IMR-90 (cell line): ENCODE measurements at regions not wholly inside any gene's neighbourhood (a gene's known extent, or its start where the extent isn't known, plus 50 kb on each side); places are given as distances from the start of the nearest gene placed in this dataset.

Experiments
- ATAC-seq: fragments of 200-7000 bp; cut with Tn5 transposase; 2 replicates; pipeline ENCODE4 v1.9.1; 2020; ENCODE audit warnings: low read depth, mild to moderate bottlenecking, moderate library complexity
- BruUV-seq: library from RNA; stranded (reverse); fragments of 400-500 nt; replicated peaks from 2 replicates; lab custom pipeline; 2021; lab: Mats Ljungman, UMichigan
- CTCF ChIA-PET: fragments of 300-600 bp; formaldehyde crosslinking; extraction: SDS; loops from one replicate; lab custom pipeline; 2021; ENCODE audit warnings: antibody characterized with exemption; lab: Yijun Ruan, JAX
- POLR2A ChIA-PET: fragments of 300-600 bp; sonication (Branson Sonifier 250); formaldehyde crosslinking; loops from one replicate; lab custom pipeline; 2022; ENCODE audit warnings: antibody characterized with exemption; ENCODE audit not compliant: unreplicated experiment; lab: Charles Lee
- DNase-seq: peaks from one replicate; pipeline ENCODE4 v3.0.0; 2013
- H2AFZ ChIP-seq: replicated peaks from 2 replicates; pipeline ENCODE3; 2013; ENCODE audit warnings: low read length, mild to moderate bottlenecking; ENCODE audit not compliant: poor library complexity
- H2AK5ac ChIP-seq: 2 replicates; pipeline ENCODE4 v1.6.1; 2013; ENCODE audit warnings: low read depth, low read length, inconsistent platforms
- H2AK9ac ChIP-seq: replicated peaks from 2 replicates; pipeline ENCODE3; 2013; ENCODE audit warnings: mild to moderate bottlenecking, low read depth, low read length, moderate library complexity; ENCODE audit not compliant: poor library complexity
- H2BK120ac ChIP-seq: 2 replicates; pipeline ENCODE4 v1.6.1; 2013; ENCODE audit warnings: low read depth, low read length, inconsistent platforms
- H2BK15ac ChIP-seq: 3 replicates; pipeline ENCODE4 v1.6.1; 2013; ENCODE audit warnings: low read depth, low read length, inconsistent platforms
- H2BK20ac ChIP-seq: 2 replicates; pipeline ENCODE4 v1.6.1; 2013; ENCODE audit warnings: low read depth, mild to moderate bottlenecking, inconsistent platforms, low read length, moderate library complexity
- H2BK5ac ChIP-seq: 2 replicates; pipeline ENCODE4 v1.6.1; 2013; ENCODE audit warnings: mild to moderate bottlenecking, low read depth, low read length, inconsistent platforms; ENCODE audit not compliant: poor library complexity, severe bottlenecking
- H3K14ac ChIP-seq: replicated peaks from 2 replicates; pipeline ENCODE4 v1.6.1; 2013; ENCODE audit warnings: low read depth, low read length, inconsistent platforms
- H3K18ac ChIP-seq: 2 replicates; pipeline ENCODE4 v1.6.1; 2013; ENCODE audit warnings: low read depth, low read length, control low read depth
- H3K23ac ChIP-seq: 2 replicates; pipeline ENCODE4 v1.6.1; 2013; ENCODE audit warnings: low read depth, low read length, inconsistent platforms
- H3K27ac ChIP-seq: 2 replicates; pipeline ENCODE4 v1.5.1; 2013; ENCODE audit warnings: mild to moderate bottlenecking, control low read depth, low read length; ENCODE audit not compliant: insufficient read depth
- H3K27me3 ChIP-seq: 2 replicates; pipeline ENCODE4 v1.6.1; 2013; ENCODE audit warnings: low read length; ENCODE audit not compliant: control insufficient read depth, insufficient read depth
- H3K36me3 ChIP-seq: 2 replicates; pipeline ENCODE4 v1.6.1; 2013; ENCODE audit warnings: low read length, mixed read lengths; ENCODE audit not compliant: control insufficient read depth, insufficient read depth
- H3K4ac ChIP-seq: 2 replicates; pipeline ENCODE4 v1.6.1; 2013; ENCODE audit warnings: low read depth, low read length, inconsistent platforms
- H3K4me1 ChIP-seq: 2 replicates; pipeline ENCODE4 v1.6.1; 2013; ENCODE audit warnings: low read length, mixed read lengths; ENCODE audit not compliant: control insufficient read depth, insufficient read depth
- H3K4me2 ChIP-seq: 2 replicates; pipeline ENCODE4 v1.6.1; 2013; ENCODE audit warnings: low read depth, mild to moderate bottlenecking, control low read depth, low read length, moderate library complexity
- H3K4me3 ChIP-seq: 2 replicates; pipeline ENCODE4 v1.5.1; 2013; ENCODE audit warnings: low read depth, mild to moderate bottlenecking, control low read depth, low read length, moderate library complexity; ENCODE audit not compliant: insufficient read depth
- H3K56ac ChIP-seq: 2 replicates; pipeline ENCODE4 v1.6.1; 2013; ENCODE audit warnings: low read length, inconsistent platforms; ENCODE audit not compliant: insufficient read depth; ENCODE audit errors: extremely low read depth
- H3K79me1 ChIP-seq, 2 experiments: 2 replicates each; pipeline ENCODE4 v1.6.1; 2013; ENCODE audit warnings: low read length in 2 of 2, inconsistent platforms in 1 of 2, low read depth in 1 of 2
- H3K9ac ChIP-seq: 2 replicates; pipeline ENCODE4 v1.6.1; 2013; ENCODE audit warnings: low read depth, low read length, control low read depth
- H3K9me1 ChIP-seq: 2 replicates; pipeline ENCODE4 v1.6.1; 2013; ENCODE audit warnings: low read length, inconsistent platforms; ENCODE audit not compliant: insufficient read depth
- H3K9me3 ChIP-seq: 2 replicates; pipeline ENCODE4 v1.6.1; 2013; ENCODE audit warnings: low read length; ENCODE audit not compliant: control insufficient read depth, insufficient read depth
- H4K20me1 ChIP-seq: 2 replicates; pipeline ENCODE4 v1.6.1; 2013; ENCODE audit warnings: low read length, inconsistent platforms; ENCODE audit not compliant: insufficient read depth
- H4K5ac ChIP-seq: 2 replicates; pipeline ENCODE4 v1.6.1; 2013; ENCODE audit warnings: mild to moderate bottlenecking, low read depth, low read length, control low read depth
- H4K8ac ChIP-seq, 2 experiments: 2 replicates each; pipeline ENCODE4 v1.6.1; 2013; ENCODE audit warnings: low read depth in 2 of 2, low read length in 2 of 2, control low read depth in 1 of 2, inconsistent platforms in 1 of 2
- H4K91ac ChIP-seq: 2 replicates; pipeline ENCODE4 v1.6.1; 2013; ENCODE audit warnings: low read depth, low read length, inconsistent platforms; ENCODE audit not compliant: insufficient read depth
- BHLHE40 ChIP-seq: fragments of 150-350 bp; IDR thresholded peaks from 2 replicates; pipeline ENCODE4 v1.6.1; 2016; ENCODE audit warnings: mild to moderate bottlenecking, low read depth, low read length
- CEBPB ChIP-seq: IDR thresholded peaks from 2 replicates; pipeline ENCODE4 v1.6.1; 2012; ENCODE audit warnings: low read depth, low read length, improper control_type of control experiment
- CHD1 ChIP-seq: IDR thresholded peaks from 2 replicates; pipeline ENCODE4 v1.6.1; 2012; ENCODE audit warnings: low read depth, low read length, improper control_type of control experiment
- CTCF ChIP-seq: conservative IDR thresholded peaks from 2 replicates; pipeline ENCODE4 v1.5.1; 2012; ENCODE audit warnings: mild to moderate bottlenecking, low read depth, low read length, improper control_type of control experiment
- ELK1 ChIP-seq: fragments of 150-350 bp; IDR thresholded peaks from 2 replicates; pipeline ENCODE4 v1.6.1; 2016; ENCODE audit warnings: low read depth, mild to moderate bottlenecking, low read length, moderate library complexity, borderline replicate concordance
- FOS ChIP-seq: fragments of 150-350 bp; IDR thresholded peaks from 2 replicates; pipeline ENCODE4 v1.6.1; 2016; ENCODE audit warnings: low read depth, low read length
- MAFK ChIP-seq: IDR thresholded peaks from 2 replicates; pipeline ENCODE4 v1.6.1; 2012; ENCODE audit warnings: low read depth, low read length, improper control_type of control experiment
- MAZ ChIP-seq: IDR thresholded peaks from 2 replicates; pipeline ENCODE4 v1.6.1; 2012; ENCODE audit warnings: low read depth, mild to moderate bottlenecking, low read length, improper control_type of control experiment, moderate library complexity, borderline replicate concordance
- MXI1 ChIP-seq: IDR thresholded peaks from 2 replicates; pipeline ENCODE4 v1.6.1; 2012; ENCODE audit warnings: low read depth, mild to moderate bottlenecking, low read length, moderate library complexity, borderline replicate concordance
- NFE2L2 ChIP-seq: fragments of 150-350 bp; IDR thresholded peaks from 2 replicates; pipeline ENCODE4 v1.6.1; 2016; ENCODE audit warnings: low read depth, mild to moderate bottlenecking, low read length
- POLR2A ChIP-seq: IDR thresholded peaks from 2 replicates; pipeline ENCODE4 v1.6.1; 2012; ENCODE audit warnings: mild to moderate bottlenecking, low read depth, low read length
- RAD21 ChIP-seq: IDR thresholded peaks from 2 replicates; pipeline ENCODE4 v1.6.1; 2012; ENCODE audit warnings: low read length, improper control_type of control experiment
- RCOR1 ChIP-seq: IDR thresholded peaks from 2 replicates; pipeline ENCODE4 v1.6.1; 2012; ENCODE audit warnings: mild to moderate bottlenecking, low read length, improper control_type of control experiment; ENCODE audit not compliant: insufficient replicate concordance
- RFX5 ChIP-seq: IDR thresholded peaks from 2 replicates; pipeline ENCODE4 v1.8.0; 2012; ENCODE audit warnings: low read depth, mild to moderate bottlenecking, low read length, moderate library complexity
- SMC3 ChIP-seq: fragments of 150-350 bp; IDR thresholded peaks from 2 replicates; pipeline ENCODE4 v1.6.1; 2016; ENCODE audit warnings: low read depth, mild to moderate bottlenecking, antibody characterized with exemption, low read length, moderate library complexity
- USF2 ChIP-seq: fragments of 150-350 bp; IDR thresholded peaks from 2 replicates; pipeline ENCODE4 v1.6.1; 2017; ENCODE audit warnings: mild to moderate bottlenecking, antibody characterized with exemption, low read length, low read depth
- WGBS, 2 experiments: methylation state at CpG; one replicate each; pipeline versions ENCODE4 v1.1.5 to v1.1.7; 2013; ENCODE audit warnings: missing lambda C conversion rate in 2 of 2; ENCODE audit not compliant: insufficient read length in 1 of 2; ENCODE audit errors: extremely low coverage in 2 of 2; 5-methylcytosine and 5-hydroxymethylcytosine counted together
- dilution Hi-C: fragments of 300-500 bp; cut with HindIII; formaldehyde crosslinking; loops from one replicate; pipeline ENCODE4 v1.14.3; 2018; ENCODE audit warnings: low sequenced_read_pairs; ENCODE audit not compliant: unreplicated experiment
- in situ Hi-C: fragments of 300-500 bp; cut with MboI; formaldehyde crosslinking; loops from 3 replicates; pipeline ENCODE4 v1.14.3; 2019; ENCODE audit warnings: low sequenced_read_pairs, inconsistent platforms, mixed read lengths
- intact Hi-C: fragments of 100-400 bp; cut with micrococcal nuclease; formaldehyde crosslinking; loops from 2 replicates; pipeline ENCODE4 v1.10.0; 2022

GRCh38 chr3:1499694-1500093, 406.9 kb downstream of the CNTN6 start:
- 60% methylated on average over 1 of the region's 4 CpGs; no CpG with 5 or more reads in 1 of the 2 experiments for WGBS, 2 experiments
- H3K79me1 ChIP-seq = no peaks in the 10 kb centered on the region
- ChIA-PET CTCF (no interaction called here), POLR2A (no interaction called here)
- H4K91ac ChIP-seq = no peak overlapping the region
- no peaks in the 10 kb centered on the region for H3K9me3 ChIP-seq
- ATAC-seq (no peak), DNase-seq (no peak)
- H3K4me2 ChIP-seq = no peak overlapping the region
- no peak overlapping the region for H3K27ac ChIP-seq
- BruUV-seq = no TSS peak
- H3K14ac ChIP-seq = no peak overlapping the region
- H3K9ac ChIP-seq = no peak overlapping the region
- no peaks in the 10 kb centered on the region for H3K36me3 ChIP-seq
- H3K4me1 ChIP-seq = no peaks in the 10 kb centered on the region
- dilution Hi-C loops (no loop called here), intact Hi-C loops (no loop called here), in situ Hi-C loops (no loop called here)
- no peaks in the 10 kb centered on the region for H3K27me3 ChIP-seq
- no peaks in the 10 kb centered on the region for H3K9me1 ChIP-seq
- H3K18ac ChIP-seq = no peak overlapping the region
- H2BK15ac ChIP-seq = no peak overlapping the region
- no peak overlapping the region for H2BK20ac ChIP-seq
- H2AK9ac ChIP-seq = no peak overlapping the region
- no peak overlapping the region for H3K4ac ChIP-seq
- no peak overlapping the region for H3K56ac ChIP-seq
- no peak overlapping the region for H2AK5ac ChIP-seq
- H4K8ac ChIP-seq = no peak overlapping the region
- H2BK120ac ChIP-seq = no peak overlapping the region
- TF ChIP-seq CHD1 = no peak
- no peak for TF ChIP-seq SMC3
- TF ChIP-seq RFX5 = no peak
- TF ChIP-seq MAZ = no peak
- TF ChIP-seq RCOR1 = no peak
- TF ChIP-seq BHLHE40 = no peak
- TF ChIP-seq POLR2A = no peak
- no peak for TF ChIP-seq CTCF
- TF ChIP-seq CEBPB = no peak
- no peak for TF ChIP-seq FOS
- TF ChIP-seq RAD21 = no peak
- TF ChIP-seq USF2 = no peak
- no peak for TF ChIP-seq NFE2L2
- no peak for TF ChIP-seq ELK1
- TF ChIP-seq MXI1 = no peak
- TF ChIP-seq MAFK = no peak
- no peak overlapping the region for H2AFZ ChIP-seq
- H3K23ac ChIP-seq = no peak overlapping the region
- H4K20me1 ChIP-seq = no peaks in the 10 kb centered on the region
- H4K5ac ChIP-seq = no peak overlapping the region
- H3K4me3 ChIP-seq = no peak overlapping the region
- no peak overlapping the region for H2BK5ac ChIP-seq
